Progenitor cell of endocrine pancreas (in vitro differentiated cells): ENCODE measurements at regions not wholly inside any gene's neighbourhood (a gene's known extent, or its start where the extent isn't known, plus 50 kb on each side); places are given as distances from the start of the nearest gene placed in this dataset.

Source experiments
- DNase-seq: peaks from one replicate; pipeline ENCODE4 v3.0.0; 2021; ENCODE audit warnings: low spot score; ENCODE audit not compliant: unreplicated experiment
- H3K27ac Mint-ChIP-seq: 2 replicates; pipeline ENCODE4 v1.8.0; 2021; ENCODE audit warnings: mild to moderate bottlenecking, moderate library complexity, mixed read lengths
- H3K27me3 Mint-ChIP-seq: 2 replicates; pipeline ENCODE4 v1.8.0; 2021; ENCODE audit warnings: mixed read lengths
- H3K36me3 Mint-ChIP-seq: 2 replicates; pipeline ENCODE4 v1.8.0; 2022; ENCODE audit warnings: mixed read lengths; ENCODE audit not compliant: insufficient read depth
- H3K4me1 Mint-ChIP-seq: 2 replicates; pipeline ENCODE4 v1.8.0; 2021; ENCODE audit warnings: low read depth, mixed read lengths
- H3K4me3 Mint-ChIP-seq: 2 replicates; pipeline ENCODE4 v1.8.0; 2021; ENCODE audit warnings: low read depth, mild to moderate bottlenecking, moderate library complexity, mixed read lengths
- H3K9me3 Mint-ChIP-seq: 2 replicates; pipeline ENCODE4 v1.8.0; 2021; ENCODE audit warnings: low read depth, mixed read lengths
- TF ChIP-seq, protein P1 (sequence below): fragments of 200-600 bp; sonication (generic); IDR thresholded peaks from one replicate; pipeline ENCODE4 v1.5.0; 2021; ENCODE audit warnings: antibody characterized with exemption, mild to moderate bottlenecking; ENCODE audit not compliant: unreplicated experiment

DNA sequence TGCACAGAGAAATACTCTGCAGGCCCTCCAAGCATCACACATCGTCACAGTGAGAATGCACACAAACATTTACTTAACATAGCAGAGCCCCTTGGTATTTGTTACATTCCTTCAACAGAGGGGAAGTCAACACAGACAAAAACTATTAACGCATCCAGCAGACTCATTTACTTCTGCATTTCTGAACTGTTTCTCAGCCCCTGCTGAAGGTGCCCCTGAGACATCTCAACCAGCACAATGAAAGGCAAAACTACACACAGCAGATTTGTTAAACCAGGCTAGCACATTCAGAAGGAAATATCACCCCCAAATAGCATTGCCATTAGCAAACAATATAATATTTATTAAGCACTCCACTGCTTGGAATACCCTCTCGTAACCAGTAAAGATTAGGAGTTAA, 367.0 kb downstream of the RAB28 start:
- Mint-ChIP-seq H3K27me3 (no peaks in the 10 kb centered on the region), H3K4me3 (no peak overlapping the region), H3K9me3 (peaks cover 8% of the 10 kb centered on the region), H3K36me3 (no peaks in the 10 kb centered on the region), H3K27ac (no peak overlapping the region), H3K4me1 (peaks cover 1% of the 10 kb centered on the region)
- TF ChIP-seq, protein P1, sequence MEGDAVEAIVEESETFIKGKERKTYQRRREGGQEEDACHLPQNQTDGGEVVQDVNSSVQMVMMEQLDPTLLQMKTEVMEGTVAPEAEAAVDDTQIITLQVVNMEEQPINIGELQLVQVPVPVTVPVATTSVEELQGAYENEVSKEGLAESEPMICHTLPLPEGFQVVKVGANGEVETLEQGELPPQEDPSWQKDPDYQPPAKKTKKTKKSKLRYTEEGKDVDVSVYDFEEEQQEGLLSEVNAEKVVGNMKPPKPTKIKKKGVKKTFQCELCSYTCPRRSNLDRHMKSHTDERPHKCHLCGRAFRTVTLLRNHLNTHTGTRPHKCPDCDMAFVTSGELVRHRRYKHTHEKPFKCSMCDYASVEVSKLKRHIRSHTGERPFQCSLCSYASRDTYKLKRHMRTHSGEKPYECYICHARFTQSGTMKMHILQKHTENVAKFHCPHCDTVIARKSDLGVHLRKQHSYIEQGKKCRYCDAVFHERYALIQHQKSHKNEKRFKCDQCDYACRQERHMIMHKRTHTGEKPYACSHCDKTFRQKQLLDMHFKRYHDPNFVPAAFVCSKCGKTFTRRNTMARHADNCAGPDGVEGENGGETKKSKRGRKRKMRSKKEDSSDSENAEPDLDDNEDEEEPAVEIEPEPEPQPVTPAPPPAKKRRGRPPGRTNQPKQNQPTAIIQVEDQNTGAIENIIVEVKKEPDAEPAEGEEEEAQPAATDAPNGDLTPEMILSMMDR: no peak
- no peak for DNase-seq

DNA sequence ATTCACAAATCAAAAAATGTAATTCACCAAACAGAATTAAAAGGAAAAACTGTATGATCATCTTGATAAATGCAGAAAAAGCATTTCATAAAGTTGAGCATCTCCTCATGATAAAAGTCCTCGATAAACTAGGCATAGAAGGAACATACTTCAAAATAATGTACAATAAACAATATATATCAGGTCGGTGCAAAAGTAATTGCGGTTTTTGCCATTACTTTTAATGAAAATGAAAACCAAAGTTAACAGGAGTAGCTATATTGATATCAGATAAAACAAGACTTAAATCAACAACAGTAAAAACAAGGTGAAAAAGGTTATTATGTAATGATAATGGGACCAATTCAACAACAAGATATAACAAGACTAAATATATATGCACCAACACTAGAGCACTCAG, 372.1 kb downstream of the RAB28 start:
- TF ChIP-seq, protein P1: no peak
- no peak for DNase-seq
- Mint-ChIP-seq H3K27me3 (no peaks in the 10 kb centered on the region), H3K4me1 (peaks cover 1% of the 10 kb centered on the region), H3K27ac (no peak overlapping the region), H3K4me3 (no peak overlapping the region), H3K9me3 (peaks cover 30% of the 10 kb centered on the region), H3K36me3 (no peaks in the 10 kb centered on the region)

DNA sequence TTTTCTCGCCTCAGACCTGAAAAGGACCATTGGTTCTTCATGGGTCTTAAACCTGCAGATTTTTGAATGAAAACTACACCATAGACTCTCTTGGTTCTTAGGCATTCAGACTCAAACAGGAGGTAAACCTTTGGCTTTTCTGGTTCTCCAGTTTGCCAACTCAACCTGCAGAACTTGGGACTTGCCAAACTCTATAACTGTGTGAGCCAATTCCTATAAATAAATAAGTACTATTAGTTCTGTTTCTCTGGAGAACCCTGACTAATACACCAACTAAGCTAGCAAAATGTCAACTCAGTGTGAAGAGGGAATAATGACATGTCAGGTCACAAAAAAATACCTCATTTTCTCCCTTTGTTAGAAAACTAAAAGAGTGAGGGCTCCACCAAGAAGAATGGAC, 374.6 kb downstream of the RAB28 start:
- no peak overlapping the region for H3K27ac Mint-ChIP-seq
- no peaks in the 10 kb centered on the region for H3K27me3 Mint-ChIP-seq
- H3K4me1 Mint-ChIP-seq: no peaks in the 10 kb centered on the region
- H3K4me3 Mint-ChIP-seq: no peak overlapping the region
- TF ChIP-seq, protein P1: no peak
- H3K36me3 Mint-ChIP-seq: no peaks in the 10 kb centered on the region
- peaks cover 27% of the 10 kb centered on the region for H3K9me3 Mint-ChIP-seq
- no peak for DNase-seq

DNA sequence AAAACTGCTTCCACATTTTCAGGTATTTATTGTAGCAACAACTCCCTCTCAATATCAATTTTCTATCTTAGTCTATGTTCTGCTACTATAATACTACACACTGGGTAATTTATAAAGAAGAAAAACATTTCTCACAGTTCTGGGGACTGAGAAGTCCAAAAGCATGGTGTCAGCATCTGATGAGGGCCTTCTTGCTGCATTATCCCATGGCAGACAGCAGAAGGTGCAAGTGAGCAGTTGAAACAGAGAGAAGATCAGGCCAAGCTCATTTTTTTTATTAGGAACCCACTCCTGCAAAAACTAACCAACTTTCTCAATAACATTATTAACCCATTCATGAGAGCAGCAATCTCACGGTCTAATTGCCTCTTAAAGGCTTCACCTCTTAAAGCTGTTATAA, 376.0 kb downstream of the RAB28 start:
- Mint-ChIP-seq H3K4me1 (no peaks in the 10 kb centered on the region), H3K9me3 (peaks cover 27% of the 10 kb centered on the region), H3K4me3 (no peak overlapping the region), H3K27me3 (no peaks in the 10 kb centered on the region), H3K36me3 (no peaks in the 10 kb centered on the region), H3K27ac (no peak overlapping the region)
- no peak for DNase-seq
- TF ChIP-seq, protein P1: no peak

DNA sequence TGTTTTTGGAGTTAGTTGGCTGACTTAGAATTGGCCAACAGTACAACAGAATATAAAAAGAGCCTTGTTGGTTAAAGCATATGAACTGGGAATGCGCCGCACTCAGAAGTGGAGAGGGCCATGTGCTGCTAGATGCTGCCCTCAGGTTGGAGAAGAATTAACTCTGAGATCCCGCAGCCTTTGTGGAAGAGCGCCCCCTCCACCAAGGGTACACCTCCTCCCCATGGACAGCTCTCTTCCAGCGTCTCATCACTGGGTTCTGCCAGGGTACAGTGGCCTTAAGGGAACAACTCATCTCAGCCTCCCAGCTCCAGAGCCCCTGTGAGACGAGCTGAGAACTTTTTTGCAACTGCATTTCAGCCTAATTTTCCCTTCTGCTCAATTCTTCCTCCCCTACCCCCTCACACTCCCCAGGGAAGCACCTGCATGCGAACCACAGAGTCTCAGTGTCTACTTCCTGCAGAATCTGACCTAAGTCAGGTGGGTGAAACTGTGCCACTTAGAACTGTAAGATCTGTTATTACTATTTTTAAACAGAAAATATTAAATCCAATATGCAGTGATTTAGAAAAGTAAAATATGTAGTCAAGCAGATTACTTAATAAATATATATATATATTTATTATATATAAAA, 380.6 kb downstream of the RAB28 start:
- DNase-seq: no peak
- no peak overlapping the region for H3K4me3 Mint-ChIP-seq

More for the DNA sequence above, 380.6 kb downstream of the RAB28 start:
- Mint-ChIP-seq H3K9me3 (peaks cover 7% of the 10 kb centered on the region), H3K36me3 (no peaks in the 10 kb centered on the region), H3K4me1 (no peaks in the 10 kb centered on the region), H3K27me3 (no peaks in the 10 kb centered on the region), H3K27ac (no peak overlapping the region)
- TF ChIP-seq, protein P1: no peak
